Chondrocyte (in vitro differentiated cells): ENCODE measurements at regions not wholly inside any gene's neighbourhood (a gene's known extent, or its start where the extent isn't known, plus 50 kb on each side); places are given as distances from the start of the nearest gene placed in this dataset.

Source experiments
- DNase-seq: peaks from one replicate; pipeline ENCODE4 v3.0.0; 2021; ENCODE audit warnings: mixed read lengths, low spot score
- H3K27ac Mint-ChIP-seq: one replicate; pipeline ENCODE4 v1.8.0; 2021; ENCODE audit warnings: mild to moderate bottlenecking, moderate library complexity, mixed read lengths; ENCODE audit not compliant: unreplicated experiment
- H3K27me3 Mint-ChIP-seq: 2 replicates; pipeline ENCODE4 v1.8.0; 2021; ENCODE audit warnings: low read depth, mixed read lengths
- H3K36me3 Mint-ChIP-seq: 2 replicates; pipeline ENCODE4 v1.8.0; 2021; ENCODE audit warnings: low read depth, mixed read lengths
- H3K4me1 Mint-ChIP-seq: 2 replicates; pipeline ENCODE4 v1.8.0; 2021; ENCODE audit warnings: low read depth, mild to moderate bottlenecking, mixed read lengths
- H3K4me3 Mint-ChIP-seq: one replicate; pipeline ENCODE4 v1.8.0; 2021; ENCODE audit warnings: mild to moderate bottlenecking, moderate library complexity, mixed read lengths; ENCODE audit not compliant: unreplicated experiment
- H3K9me3 Mint-ChIP-seq: 2 replicates; pipeline ENCODE4 v1.8.0; 2021; ENCODE audit warnings: low read depth, mixed read lengths
- TF ChIP-seq, protein P1 (sequence below): fragments of 200-600 bp; sonication (generic); IDR thresholded peaks from 2 replicates; pipeline ENCODE4 v1.5.0; 2021; ENCODE audit warnings: antibody characterized with exemption, mild to moderate bottlenecking, moderate library complexity

DNA sequence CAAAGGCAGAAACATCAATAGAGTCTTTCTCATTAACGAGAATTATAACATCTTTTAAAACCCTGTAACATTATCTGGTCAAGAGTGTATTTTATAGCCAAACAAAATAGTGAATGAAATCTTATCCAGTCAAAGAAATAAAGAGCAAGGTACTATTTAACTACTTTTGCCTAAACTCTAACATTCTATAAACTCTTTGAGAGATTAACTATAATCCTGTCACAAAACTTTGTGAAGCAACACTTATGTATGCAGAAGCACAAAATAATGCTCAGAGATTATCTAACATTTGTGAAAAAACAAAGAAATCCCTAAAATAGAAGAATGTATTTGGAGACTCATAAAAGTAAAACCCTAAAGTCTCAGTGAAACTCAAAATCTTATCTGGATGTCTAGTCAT lies 124.4 kb upstream of the LUZP2 start:
- TF ChIP-seq, protein P1, sequence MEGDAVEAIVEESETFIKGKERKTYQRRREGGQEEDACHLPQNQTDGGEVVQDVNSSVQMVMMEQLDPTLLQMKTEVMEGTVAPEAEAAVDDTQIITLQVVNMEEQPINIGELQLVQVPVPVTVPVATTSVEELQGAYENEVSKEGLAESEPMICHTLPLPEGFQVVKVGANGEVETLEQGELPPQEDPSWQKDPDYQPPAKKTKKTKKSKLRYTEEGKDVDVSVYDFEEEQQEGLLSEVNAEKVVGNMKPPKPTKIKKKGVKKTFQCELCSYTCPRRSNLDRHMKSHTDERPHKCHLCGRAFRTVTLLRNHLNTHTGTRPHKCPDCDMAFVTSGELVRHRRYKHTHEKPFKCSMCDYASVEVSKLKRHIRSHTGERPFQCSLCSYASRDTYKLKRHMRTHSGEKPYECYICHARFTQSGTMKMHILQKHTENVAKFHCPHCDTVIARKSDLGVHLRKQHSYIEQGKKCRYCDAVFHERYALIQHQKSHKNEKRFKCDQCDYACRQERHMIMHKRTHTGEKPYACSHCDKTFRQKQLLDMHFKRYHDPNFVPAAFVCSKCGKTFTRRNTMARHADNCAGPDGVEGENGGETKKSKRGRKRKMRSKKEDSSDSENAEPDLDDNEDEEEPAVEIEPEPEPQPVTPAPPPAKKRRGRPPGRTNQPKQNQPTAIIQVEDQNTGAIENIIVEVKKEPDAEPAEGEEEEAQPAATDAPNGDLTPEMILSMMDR, result no peak
- Mint-ChIP-seq H3K9me3 (no peaks in the 10 kb centered on the region), H3K27ac (no peak overlapping the region), H3K36me3 (no peaks in the 10 kb centered on the region), H3K4me1 (no peaks in the 10 kb centered on the region), H3K4me3 (no peak overlapping the region), H3K27me3 (no peaks in the 10 kb centered on the region)
- no peak for DNase-seq

DNA sequence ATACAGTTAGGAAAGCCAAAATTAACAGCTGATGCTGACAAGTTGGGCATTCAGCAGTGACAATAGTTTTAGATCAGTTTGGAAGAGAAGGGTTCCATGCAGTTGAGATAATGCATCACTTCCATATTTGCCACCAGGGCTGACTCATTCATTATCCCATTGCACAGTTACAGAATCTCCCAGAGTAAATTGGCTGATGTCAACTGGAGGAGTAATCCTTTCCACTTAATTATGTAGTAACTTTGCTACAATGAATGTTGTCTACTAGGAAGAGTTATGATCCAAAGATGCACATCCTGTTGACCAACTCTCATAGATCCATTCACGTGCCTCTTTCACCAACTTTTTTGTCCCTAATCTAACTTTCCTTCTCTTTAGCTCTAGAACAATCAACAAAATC lies 123.3 kb upstream of the LUZP2 start:
- no peaks in the 10 kb centered on the region for H3K4me1 Mint-ChIP-seq
- H3K36me3 Mint-ChIP-seq, result no peaks in the 10 kb centered on the region
- TF ChIP-seq, protein P1, result no peak
- H3K27ac Mint-ChIP-seq, result no peak overlapping the region
- no peak for DNase-seq
- H3K27me3 Mint-ChIP-seq, result no peaks in the 10 kb centered on the region
- H3K9me3 Mint-ChIP-seq, result no peaks in the 10 kb centered on the region
- no peak overlapping the region for H3K4me3 Mint-ChIP-seq

DNA sequence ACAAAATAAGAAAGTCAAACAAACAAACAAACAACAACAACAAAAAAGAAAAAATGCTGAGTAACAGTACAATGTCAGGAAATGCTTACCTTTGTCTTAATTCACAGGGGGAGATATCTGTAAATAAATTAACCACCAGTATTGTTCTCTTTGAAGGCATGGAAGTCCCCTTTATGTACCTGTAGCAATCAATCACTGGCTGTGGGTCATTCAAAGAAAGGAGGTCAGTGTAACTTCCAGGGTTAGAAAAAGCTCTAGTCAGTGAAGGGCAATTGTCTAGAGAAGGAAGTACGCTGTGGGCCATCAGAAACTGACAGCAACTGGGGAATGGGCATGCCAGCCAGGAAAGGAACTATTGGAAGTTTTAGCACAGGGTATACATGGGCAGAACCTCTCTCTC lies 121.5 kb upstream of the LUZP2 start:
- Mint-ChIP-seq H3K27ac (no peak overlapping the region), H3K9me3 (no peaks in the 10 kb centered on the region), H3K36me3 (no peaks in the 10 kb centered on the region), H3K4me1 (no peaks in the 10 kb centered on the region), H3K4me3 (no peak overlapping the region), H3K27me3 (no peaks in the 10 kb centered on the region)
- DNase-seq, result no peak
- TF ChIP-seq, protein P1, result no peak

DNA sequence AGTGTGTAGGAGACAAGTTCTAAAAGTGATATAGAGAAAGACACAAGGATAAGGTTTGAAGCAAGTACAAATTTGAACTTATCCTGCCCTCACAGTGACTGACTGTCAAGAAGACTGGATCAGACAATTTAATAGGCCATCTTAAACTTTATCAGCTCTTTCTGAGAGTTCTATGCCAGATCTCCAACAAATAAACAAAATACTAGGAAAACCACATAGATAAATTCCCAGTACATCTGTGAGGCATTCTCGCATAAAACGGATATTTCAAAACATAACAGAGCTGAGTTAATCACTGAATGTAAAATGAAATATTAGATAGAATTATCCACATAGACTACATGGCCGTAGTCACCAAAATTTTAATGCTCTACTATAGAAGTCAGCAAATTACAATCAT lies 120.9 kb upstream of the LUZP2 start:
- DNase-seq, result no peak
- TF ChIP-seq, protein P1, result no peak
- Mint-ChIP-seq H3K9me3 (no peaks in the 10 kb centered on the region), H3K36me3 (no peaks in the 10 kb centered on the region), H3K4me1 (no peaks in the 10 kb centered on the region), H3K27ac (no peak overlapping the region), H3K27me3 (no peaks in the 10 kb centered on the region), H3K4me3 (no peak overlapping the region)

DNA sequence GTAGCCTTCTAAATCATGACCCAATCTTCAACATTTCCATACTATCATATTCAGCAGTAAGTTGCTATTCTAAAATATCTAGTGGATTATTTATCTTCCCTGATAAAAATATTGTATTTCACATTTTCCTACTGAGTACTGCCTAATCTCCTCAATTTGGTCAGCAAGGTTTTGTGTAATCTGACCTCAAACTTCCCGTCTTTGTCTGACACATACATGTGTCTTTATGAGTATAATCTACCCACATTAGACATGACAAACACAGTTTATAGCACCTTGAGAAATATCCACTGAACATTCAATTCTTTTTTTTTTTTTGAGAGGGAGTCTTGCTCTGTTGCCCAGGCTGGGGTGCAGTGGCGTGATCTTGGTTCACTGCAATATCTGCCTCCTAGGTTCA lies 113.7 kb upstream of the LUZP2 start:
- peaks cover 4% of the 10 kb centered on the region for H3K4me1 Mint-ChIP-seq
- H3K36me3 Mint-ChIP-seq, result no peaks in the 10 kb centered on the region
- peaks cover 1% of the 10 kb centered on the region for H3K9me3 Mint-ChIP-seq
- H3K27me3 Mint-ChIP-seq, result no peaks in the 10 kb centered on the region
- TF ChIP-seq, protein P1, result no peak
- H3K4me3 Mint-ChIP-seq, result no peak overlapping the region
- no peak for DNase-seq
- H3K27ac Mint-ChIP-seq, result no peak overlapping the region
